ENCODE measurements at regions not wholly inside any gene's neighbourhood (a gene's known extent, or its start where the extent isn't known, plus 50 kb on each side); places are given as distances from the start of the nearest gene placed in this dataset.

DNA sequence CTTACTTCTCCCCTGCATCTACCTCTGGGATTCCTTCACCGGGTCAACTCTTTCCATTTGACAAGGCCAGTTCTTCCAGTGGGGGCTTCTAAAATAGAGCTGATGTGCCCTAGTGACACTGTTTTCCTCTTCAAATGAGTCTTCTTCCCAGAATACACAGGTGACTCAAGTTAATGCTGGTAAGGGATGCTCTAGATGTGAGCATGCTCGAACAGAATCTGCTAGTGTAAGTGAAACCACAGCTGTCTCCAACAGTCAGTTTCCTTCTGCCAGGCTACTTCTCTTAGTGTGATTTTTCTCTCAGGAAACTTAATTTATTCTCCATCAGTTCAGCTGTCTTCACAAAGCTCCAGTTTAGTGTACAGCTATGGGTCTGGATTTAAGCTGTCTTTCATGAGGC, 194.9 kb upstream of the C1orf87 start:
- TF ChIP-seq, protein P1, sequence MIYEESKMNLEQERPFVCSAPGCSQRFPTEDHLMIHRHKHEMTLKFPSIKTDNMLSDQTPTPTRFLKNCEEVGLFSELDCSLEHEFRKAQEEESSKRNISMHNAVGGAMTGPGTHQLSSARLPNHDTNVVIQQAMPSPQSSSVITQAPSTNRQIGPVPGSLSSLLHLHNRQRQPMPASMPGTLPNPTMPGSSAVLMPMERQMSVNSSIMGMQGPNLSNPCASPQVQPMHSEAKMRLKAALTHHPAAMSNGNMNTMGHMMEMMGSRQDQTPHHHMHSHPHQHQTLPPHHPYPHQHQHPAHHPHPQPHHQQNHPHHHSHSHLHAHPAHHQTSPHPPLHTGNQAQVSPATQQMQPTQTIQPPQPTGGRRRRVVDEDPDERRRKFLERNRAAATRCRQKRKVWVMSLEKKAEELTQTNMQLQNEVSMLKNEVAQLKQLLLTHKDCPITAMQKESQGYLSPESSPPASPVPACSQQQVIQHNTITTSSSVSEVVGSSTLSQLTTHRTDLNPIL (CRISPR knock-in tag; IDR thresholded peaks at IDR 0.05; ENCODE audit: low read depth): no peak
- TF ChIP-seq, protein P2, sequence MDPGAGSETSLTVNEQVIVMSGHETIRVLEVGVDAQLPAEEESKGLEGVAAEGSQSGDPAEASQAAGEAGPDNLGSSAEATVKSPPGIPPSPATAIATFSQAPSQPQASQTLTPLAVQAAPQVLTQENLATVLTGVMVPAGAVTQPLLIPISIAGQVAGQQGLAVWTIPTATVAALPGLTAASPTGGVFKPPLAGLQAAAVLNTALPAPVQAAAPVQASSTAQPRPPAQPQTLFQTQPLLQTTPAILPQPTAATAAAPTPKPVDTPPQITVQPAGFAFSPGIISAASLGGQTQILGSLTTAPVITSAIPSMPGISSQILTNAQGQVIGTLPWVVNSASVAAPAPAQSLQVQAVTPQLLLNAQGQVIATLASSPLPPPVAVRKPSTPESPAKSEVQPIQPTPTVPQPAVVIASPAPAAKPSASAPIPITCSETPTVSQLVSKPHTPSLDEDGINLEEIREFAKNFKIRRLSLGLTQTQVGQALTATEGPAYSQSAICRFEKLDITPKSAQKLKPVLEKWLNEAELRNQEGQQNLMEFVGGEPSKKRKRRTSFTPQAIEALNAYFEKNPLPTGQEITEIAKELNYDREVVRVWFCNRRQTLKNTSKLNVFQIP (CRISPR knock-in tag; IDR thresholded peaks at IDR 0.05; ENCODE audit: borderline replicate concordance, low read depth): no peak
- TF ChIP-seq, protein P3, sequence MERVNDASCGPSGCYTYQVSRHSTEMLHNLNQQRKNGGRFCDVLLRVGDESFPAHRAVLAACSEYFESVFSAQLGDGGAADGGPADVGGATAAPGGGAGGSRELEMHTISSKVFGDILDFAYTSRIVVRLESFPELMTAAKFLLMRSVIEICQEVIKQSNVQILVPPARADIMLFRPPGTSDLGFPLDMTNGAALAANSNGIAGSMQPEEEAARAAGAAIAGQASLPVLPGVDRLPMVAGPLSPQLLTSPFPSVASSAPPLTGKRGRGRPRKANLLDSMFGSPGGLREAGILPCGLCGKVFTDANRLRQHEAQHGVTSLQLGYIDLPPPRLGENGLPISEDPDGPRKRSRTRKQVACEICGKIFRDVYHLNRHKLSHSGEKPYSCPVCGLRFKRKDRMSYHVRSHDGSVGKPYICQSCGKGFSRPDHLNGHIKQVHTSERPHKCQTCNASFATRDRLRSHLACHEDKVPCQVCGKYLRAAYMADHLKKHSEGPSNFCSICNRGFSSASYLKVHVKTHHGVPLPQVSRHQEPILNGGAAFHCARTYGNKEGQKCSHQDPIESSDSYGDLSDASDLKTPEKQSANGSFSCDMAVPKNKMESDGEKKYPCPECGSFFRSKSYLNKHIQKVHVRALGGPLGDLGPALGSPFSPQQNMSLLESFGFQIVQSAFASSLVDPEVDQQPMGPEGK (CRISPR knock-in tag; IDR thresholded peaks at IDR 0.05; ENCODE audit: borderline replicate concordance): no peak
- TF ChIP-seq TOX (CRISPR knock-in tag; IDR thresholded peaks at IDR 0.05; ENCODE audit: borderline replicate concordance) (no peak), GLIS3 (CRISPR knock-in tag; IDR thresholded peaks at IDR 0.05) (no peak), TCF4 (CRISPR knock-in tag; IDR thresholded peaks at IDR 0.05; ENCODE audit: borderline replicate concordance) (no peak)
